ENCODE measurements at regions not wholly inside any gene's neighbourhood (a gene's known extent, or its start where the extent isn't known, plus 50 kb on each side); places are given as distances from the start of the nearest gene placed in this dataset.
A peak's percentile ranks its signal among the peaks of the same experiment; 100 is the strongest.
"Not testable (repeated sequence)": the region's sequence is repeated elsewhere in the genome, so short reads cannot be mapped to it uniquely, and the experiment has no call there.

GRCh38 chr15:47027322-47027946 lies 689.9 kb upstream of the SEMA6D start:
- H3K4me1 Mint-ChIP-seq (ENCODE audit: low read depth), result no peaks in the 10 kb centered on the region
- H3K4me3 Mint-ChIP-seq (ENCODE audit: low read depth), result no peak overlapping the region
- peaks cover 1% of the 10 kb centered on the region for H3K36me3 Mint-ChIP-seq (ENCODE audit: insufficient read depth)
- TF ChIP-seq CTCF (IDR thresholded peaks at IDR 0.05; ENCODE audit: unreplicated experiment), result no peak
- H3K27me3 Mint-ChIP-seq, result no peaks in the 10 kb centered on the region
- no peak overlapping the region for H3K27ac Mint-ChIP-seq
- H3K9me3 Mint-ChIP-seq (ENCODE audit: low read depth), result peaks cover 20% of the 10 kb centered on the region
- no peak for DNase-seq (ENCODE audit: low spot score, unreplicated experiment)

- Mint-ChIP-seq H3K4me1 (ENCODE audit: low read depth) (peaks cover 11% of the 10 kb centered on the region), H3K4me3 (ENCODE audit: low read depth) (no peak overlapping the region), H3K27me3 (no peaks in the 10 kb centered on the region), H3K36me3 (ENCODE audit: insufficient read depth) (peaks cover 1% of the 10 kb centered on the region), H3K9me3 (ENCODE audit: low read depth) (peaks cover 14% of the 10 kb centered on the region), H3K27ac (no peak overlapping the region)
- TF ChIP-seq CTCF (IDR thresholded peaks at IDR 0.05; ENCODE audit: unreplicated experiment), result no peak
- no peak for DNase-seq (ENCODE audit: low spot score, unreplicated experiment)
These were observed 681.6 kb upstream of the SEMA6D start for GRCh38 chr15:47035475-47036406.

GRCh38 chr15:47037003-47037402 lies 680.3 kb upstream of the SEMA6D start:
- Mint-ChIP-seq H3K4me3 (ENCODE audit: low read depth) (no peak overlapping the region), H3K4me1 (ENCODE audit: low read depth) (peaks cover 11% of the 10 kb centered on the region), H3K27me3 (no peaks in the 10 kb centered on the region), H3K36me3 (ENCODE audit: insufficient read depth) (no peaks in the 10 kb centered on the region), H3K27ac (no peak overlapping the region), H3K9me3 (ENCODE audit: low read depth) (peaks cover 3% of the 10 kb centered on the region)
- no peak for DNase-seq (ENCODE audit: low spot score, unreplicated experiment)
- no peak for TF ChIP-seq CTCF (IDR thresholded peaks at IDR 0.05; ENCODE audit: unreplicated experiment)

GRCh38 chr15:47039225-47039624 lies 678.1 kb upstream of the SEMA6D start:
- H3K27me3 Mint-ChIP-seq, result no peaks in the 10 kb centered on the region
- DNase-seq (ENCODE audit: low spot score, unreplicated experiment), result no peak
- H3K4me3 Mint-ChIP-seq (ENCODE audit: low read depth), result no peak overlapping the region
- TF ChIP-seq CTCF (IDR thresholded peaks at IDR 0.05; ENCODE audit: unreplicated experiment), result no peak
- H3K9me3 Mint-ChIP-seq (ENCODE audit: low read depth), result no peaks in the 10 kb centered on the region
- H3K27ac Mint-ChIP-seq, result no peak overlapping the region
- peaks cover 11% of the 10 kb centered on the region for H3K4me1 Mint-ChIP-seq (ENCODE audit: low read depth)
- no peaks in the 10 kb centered on the region for H3K36me3 Mint-ChIP-seq (ENCODE audit: insufficient read depth)

- Mint-ChIP-seq H3K4me1 (ENCODE audit: low read depth) (peaks cover 11% of the 10 kb centered on the region), H3K9me3 (ENCODE audit: low read depth) (peaks cover 5% of the 10 kb centered on the region), H3K36me3 (ENCODE audit: insufficient read depth) (peaks cover 2% of the 10 kb centered on the region), H3K27ac (no peak overlapping the region), H3K4me3 (ENCODE audit: low read depth) (no peak overlapping the region), H3K27me3 (no peaks in the 10 kb centered on the region)
- no peak for DNase-seq (ENCODE audit: low spot score, unreplicated experiment)
- no peak for TF ChIP-seq CTCF (IDR thresholded peaks at IDR 0.05; ENCODE audit: unreplicated experiment)
These were observed 676.0 kb upstream of the SEMA6D start for GRCh38 chr15:47041301-47041700.

- H3K27me3 Mint-ChIP-seq; H3K4me3 Mint-ChIP-seq (ENCODE audit: low read depth); DNase-seq (ENCODE audit: low spot score, unreplicated experiment); H3K36me3 Mint-ChIP-seq (ENCODE audit: insufficient read depth): not testable (repeated sequence)
- Mint-ChIP-seq H3K4me1 (ENCODE audit: low read depth) (peaks cover 13% of the 10 kb centered on the region), H3K9me3 (ENCODE audit: low read depth) (peaks cover 20% of the 10 kb centered on the region), H3K27ac (peak overlapping the region; percentile 82)
These were observed 669.3 kb upstream of the SEMA6D start for GRCh38 chr15:47047981-47048380.

Data from progenitor cell of endocrine pancreas (in vitro differentiated cells).